ENCODE measurements at regions not wholly inside any gene's neighbourhood (a gene's known extent, or its start where the extent isn't known, plus 50 kb on each side); places are given as distances from the start of the nearest gene placed in this dataset.

- DNase-seq (no peak), ATAC-seq (no peak)
- Mint-ChIP-seq H3K27ac (no peak overlapping the region), H3K36me3 (ENCODE audit: low read depth) (no peaks in the 10 kb centered on the region), H3K9me3 (peaks cover 1% of the 10 kb centered on the region), H3K27me3 (no peaks in the 10 kb centered on the region), H3K4me1 (ENCODE audit: low read depth) (no peaks in the 10 kb centered on the region), H3K4me3 (no peak overlapping the region)
- intact Hi-C loops (cut with micrococcal nuclease): no loop called here
- ChIA-PET POLR2A (no interaction called here), CTCF (no interaction called here)
- TF ChIP-seq CTCF (IDR thresholded peaks at IDR 0.05): no peak
Observed at GRCh38 chr1:216809649-216810048, 86.4 kb upstream of the ESRRG start.

GRCh38 chr1:216807696-216808095, 84.5 kb upstream of the ESRRG start:
- no peak overlapping the region for H3K27ac Mint-ChIP-seq
- ATAC-seq (no peak), DNase-seq (no peak)
- CTCF ChIA-PET: no interaction called here
- TF ChIP-seq CTCF (IDR thresholded peaks at IDR 0.05): no peak
- peaks cover 1% of the 10 kb centered on the region for H3K9me3 Mint-ChIP-seq
- no peaks in the 10 kb centered on the region for H3K36me3 Mint-ChIP-seq (ENCODE audit: low read depth)
- no peak overlapping the region for H3K4me3 Mint-ChIP-seq
- intact Hi-C loops (cut with micrococcal nuclease): no loop called here
- no peaks in the 10 kb centered on the region for H3K27me3 Mint-ChIP-seq
- POLR2A ChIA-PET: no interaction called here
- H3K4me1 Mint-ChIP-seq (ENCODE audit: low read depth): no peaks in the 10 kb centered on the region

GRCh38 chr1:216805953-216806352, 82.7 kb upstream of the ESRRG start:
- Mint-ChIP-seq H3K27me3 (no peaks in the 10 kb centered on the region), H3K27ac (no peak overlapping the region), H3K9me3 (peaks cover 4% of the 10 kb centered on the region), H3K4me1 (ENCODE audit: low read depth) (no peaks in the 10 kb centered on the region), H3K36me3 (ENCODE audit: low read depth) (no peaks in the 10 kb centered on the region), H3K4me3 (no peak overlapping the region)
- DNase-seq: no peak
- intact Hi-C loops (cut with micrococcal nuclease): no loop called here
- ChIA-PET POLR2A (no interaction called here), CTCF (no interaction called here)
- TF ChIP-seq CTCF (IDR thresholded peaks at IDR 0.05): no peak
- ATAC-seq: no peak

- CTCF ChIA-PET: no interaction called here
- intact Hi-C loops (cut with micrococcal nuclease): no loop called here
- Mint-ChIP-seq H3K36me3 (ENCODE audit: low read depth) (no peaks in the 10 kb centered on the region), H3K9me3 (peaks cover 4% of the 10 kb centered on the region), H3K27me3 (no peaks in the 10 kb centered on the region), H3K27ac (no peak overlapping the region), H3K4me3 (no peak overlapping the region), H3K4me1 (ENCODE audit: low read depth) (no peaks in the 10 kb centered on the region)
- POLR2A ChIA-PET: no interaction called here
- DNase-seq (no peak), ATAC-seq (no peak)
- TF ChIP-seq CTCF (IDR thresholded peaks at IDR 0.05): no peak
Observed at GRCh38 chr1:216805233-216805632, 82.0 kb upstream of the ESRRG start.

- H3K27ac Mint-ChIP-seq: no peak overlapping the region
- POLR2A ChIA-PET: no interaction called here
Observed at GRCh38 chr1:216804111-216804510, 80.9 kb upstream of the ESRRG start.

More at GRCh38 chr1:216804111-216804510, 80.9 kb upstream of the ESRRG start:
- Mint-ChIP-seq H3K36me3 (ENCODE audit: low read depth) (no peaks in the 10 kb centered on the region), H3K4me1 (ENCODE audit: low read depth) (no peaks in the 10 kb centered on the region), H3K4me3 (no peak overlapping the region), H3K9me3 (peaks cover 4% of the 10 kb centered on the region), H3K27me3 (no peaks in the 10 kb centered on the region)
- ATAC-seq (no peak), DNase-seq (no peak)
- no peak for TF ChIP-seq CTCF (IDR thresholded peaks at IDR 0.05)
- CTCF ChIA-PET: no interaction called here
- intact Hi-C loops (cut with micrococcal nuclease): no loop called here
